ENCODE measurements at regions not wholly inside any gene's neighbourhood (a gene's known extent, or its start where the extent isn't known, plus 50 kb on each side); places are given as distances from the start of the nearest gene placed in this dataset.

DNA sequence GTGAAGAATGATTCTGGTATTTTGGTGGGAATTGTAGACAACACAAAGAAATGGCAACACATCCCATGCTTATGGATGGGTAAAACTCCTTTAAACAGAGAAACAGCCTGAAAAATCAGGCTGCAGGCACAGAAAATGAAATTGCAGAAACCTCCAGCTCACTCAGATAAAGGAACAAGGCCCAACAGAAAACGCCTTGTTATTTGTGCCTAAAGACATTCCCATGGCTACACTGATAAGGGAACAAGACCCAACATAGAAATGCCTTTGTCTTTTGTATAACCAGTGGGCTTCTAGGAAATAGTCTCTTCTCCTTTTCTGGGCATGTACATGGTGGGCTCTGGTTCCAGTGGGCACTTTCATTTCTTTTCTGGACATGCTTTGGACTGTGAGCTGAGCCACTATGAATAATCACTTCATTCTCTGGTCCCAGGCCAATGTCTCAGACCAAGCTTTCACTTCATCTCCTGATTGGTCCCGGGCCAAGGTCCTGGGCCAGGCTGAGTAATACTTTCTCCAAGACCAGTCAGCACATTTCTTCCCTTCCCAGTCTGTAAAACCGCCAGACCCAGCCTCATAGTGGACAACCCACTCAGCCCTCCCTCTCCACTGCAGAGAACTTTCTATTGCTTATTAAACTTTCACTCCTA, 160.5 kb downstream of the TBX22 start:
- no peaks in the 10 kb centered on the region for H3K36me3 ChIP-seq (ENCODE audit: control insufficient read depth, insufficient read depth, low read length)
- TF ChIP-seq, protein P1, sequence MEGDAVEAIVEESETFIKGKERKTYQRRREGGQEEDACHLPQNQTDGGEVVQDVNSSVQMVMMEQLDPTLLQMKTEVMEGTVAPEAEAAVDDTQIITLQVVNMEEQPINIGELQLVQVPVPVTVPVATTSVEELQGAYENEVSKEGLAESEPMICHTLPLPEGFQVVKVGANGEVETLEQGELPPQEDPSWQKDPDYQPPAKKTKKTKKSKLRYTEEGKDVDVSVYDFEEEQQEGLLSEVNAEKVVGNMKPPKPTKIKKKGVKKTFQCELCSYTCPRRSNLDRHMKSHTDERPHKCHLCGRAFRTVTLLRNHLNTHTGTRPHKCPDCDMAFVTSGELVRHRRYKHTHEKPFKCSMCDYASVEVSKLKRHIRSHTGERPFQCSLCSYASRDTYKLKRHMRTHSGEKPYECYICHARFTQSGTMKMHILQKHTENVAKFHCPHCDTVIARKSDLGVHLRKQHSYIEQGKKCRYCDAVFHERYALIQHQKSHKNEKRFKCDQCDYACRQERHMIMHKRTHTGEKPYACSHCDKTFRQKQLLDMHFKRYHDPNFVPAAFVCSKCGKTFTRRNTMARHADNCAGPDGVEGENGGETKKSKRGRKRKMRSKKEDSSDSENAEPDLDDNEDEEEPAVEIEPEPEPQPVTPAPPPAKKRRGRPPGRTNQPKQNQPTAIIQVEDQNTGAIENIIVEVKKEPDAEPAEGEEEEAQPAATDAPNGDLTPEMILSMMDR (IDR thresholded peaks at IDR 0.05; ENCODE audit: insufficient read depth, low read length, poor library complexity, severe bottlenecking) = no peak
- no peaks in the 10 kb centered on the region for H3K27me3 ChIP-seq (ENCODE audit: control insufficient read depth, insufficient read depth, low read length)
- H3K4me3 ChIP-seq (ENCODE audit: low read depth, low read length) = no peak overlapping the region
- no peak for DNase-seq (ENCODE audit: low read depth)

DNA sequence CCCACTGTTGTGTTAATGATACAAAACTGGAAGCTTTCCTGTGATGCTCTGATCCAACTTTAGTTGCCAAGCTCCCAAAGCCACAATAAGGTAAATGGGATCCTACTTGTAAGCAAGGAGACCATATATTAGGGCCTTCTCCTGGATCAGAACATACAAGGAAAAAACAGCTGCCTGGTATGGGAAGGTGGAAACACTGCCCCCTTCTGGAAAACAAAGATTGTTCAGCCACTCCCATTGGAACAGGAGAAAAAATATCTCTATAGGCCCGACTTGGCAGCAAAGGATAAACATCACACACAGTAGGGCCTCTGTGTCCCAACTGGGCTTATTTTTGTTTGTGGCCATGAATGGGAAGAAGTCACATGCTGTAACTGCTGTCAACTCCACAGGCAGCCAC, 166.5 kb downstream of the TBX22 start:
- Histone ChIP-seq H3K36me3 (ENCODE audit: control insufficient read depth, insufficient read depth, low read length) (no peaks in the 10 kb centered on the region), H3K27me3 (ENCODE audit: control insufficient read depth, insufficient read depth, low read length) (no peaks in the 10 kb centered on the region), H3K4me3 (ENCODE audit: low read depth, low read length) (no peak overlapping the region)
- TF ChIP-seq, protein P1 (IDR thresholded peaks at IDR 0.05; ENCODE audit: insufficient read depth, low read length, poor library complexity, severe bottlenecking) = no peak
- DNase-seq (ENCODE audit: low read depth) = no peak

DNA sequence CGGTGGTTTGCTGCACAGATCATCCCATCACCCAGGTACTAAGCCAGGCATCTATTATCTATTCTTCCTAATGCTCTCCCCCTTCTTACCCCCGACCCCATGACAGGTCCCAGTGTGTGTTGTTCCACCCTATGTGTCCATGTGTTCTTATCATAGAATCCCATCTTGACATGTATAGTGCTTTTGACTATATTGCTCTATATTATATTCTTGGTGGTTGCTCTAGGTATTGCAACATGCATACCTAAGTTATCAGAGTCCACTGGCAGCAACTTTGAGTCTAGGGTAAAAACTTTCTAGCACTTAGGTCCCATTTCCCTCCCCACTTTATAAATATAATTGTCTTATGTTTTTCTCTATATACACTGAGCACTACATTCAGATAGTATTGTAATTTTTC, 170.3 kb downstream of the TBX22 start:
- H3K4me3 ChIP-seq (ENCODE audit: low read depth, low read length) = no peak overlapping the region
- DNase-seq (ENCODE audit: low read depth) = no peak
- TF ChIP-seq, protein P1 (IDR thresholded peaks at IDR 0.05; ENCODE audit: insufficient read depth, low read length, poor library complexity, severe bottlenecking) = no peak
- no peaks in the 10 kb centered on the region for H3K27me3 ChIP-seq (ENCODE audit: control insufficient read depth, insufficient read depth, low read length)
- H3K36me3 ChIP-seq (ENCODE audit: control insufficient read depth, insufficient read depth, low read length) = no peaks in the 10 kb centered on the region

DNA sequence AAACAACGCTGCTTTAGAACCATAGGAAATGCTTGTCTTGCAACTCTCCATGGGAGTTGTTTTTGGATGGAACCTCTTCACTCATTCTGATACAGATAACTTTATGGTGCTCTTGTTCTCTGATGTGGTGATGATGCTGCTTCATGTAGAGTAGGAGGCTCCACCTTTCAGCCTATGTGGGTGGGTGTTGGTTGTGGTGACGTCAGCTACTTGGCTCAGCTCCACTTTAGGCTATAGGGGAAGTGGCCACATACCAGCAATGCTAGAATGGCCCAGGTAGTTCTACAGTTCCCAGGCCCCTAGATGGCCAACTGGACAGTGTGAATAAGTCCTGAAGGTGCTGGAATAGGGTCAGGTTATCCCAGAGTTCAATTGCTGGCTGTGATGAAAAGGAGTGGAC, 192.1 kb downstream of the TBX22 start:
- Histone ChIP-seq H3K27me3 (ENCODE audit: control insufficient read depth, insufficient read depth, low read length) (no peaks in the 10 kb centered on the region), H3K36me3 (ENCODE audit: control insufficient read depth, insufficient read depth, low read length) (no peaks in the 10 kb centered on the region), H3K4me3 (ENCODE audit: low read depth, low read length) (no peak overlapping the region)
- no peak for DNase-seq (ENCODE audit: low read depth)
- TF ChIP-seq, protein P1 (IDR thresholded peaks at IDR 0.05; ENCODE audit: insufficient read depth, low read length, poor library complexity, severe bottlenecking) = no peak

DNA sequence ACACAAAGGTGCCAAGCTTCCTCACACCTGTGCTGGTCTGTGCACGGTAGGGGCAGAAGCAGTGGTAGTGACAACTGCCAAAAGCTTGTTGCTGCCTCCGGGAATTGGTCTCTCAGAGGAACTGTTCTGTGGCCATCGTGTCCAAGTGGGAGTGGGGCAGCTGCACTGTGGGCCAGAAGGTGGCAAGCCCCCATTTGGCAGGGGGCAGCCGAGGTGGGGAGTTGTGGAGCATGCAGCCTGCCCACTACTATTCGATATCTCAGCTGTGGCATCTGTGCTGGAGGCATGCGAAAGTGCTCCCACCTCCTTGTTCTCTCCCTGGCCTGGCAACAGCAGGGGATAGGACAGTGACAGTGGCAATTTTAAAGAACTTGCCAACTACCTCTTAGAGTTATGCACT, 192.8 kb downstream of the TBX22 start:
- Histone ChIP-seq H3K27me3 (ENCODE audit: control insufficient read depth, insufficient read depth, low read length) (no peaks in the 10 kb centered on the region), H3K36me3 (ENCODE audit: control insufficient read depth, insufficient read depth, low read length) (no peaks in the 10 kb centered on the region), H3K4me3 (ENCODE audit: low read depth, low read length) (no peak overlapping the region)
- no peak for DNase-seq (ENCODE audit: low read depth)
- TF ChIP-seq, protein P1 (IDR thresholded peaks at IDR 0.05; ENCODE audit: insufficient read depth, low read length, poor library complexity, severe bottlenecking) = no peak

DNA sequence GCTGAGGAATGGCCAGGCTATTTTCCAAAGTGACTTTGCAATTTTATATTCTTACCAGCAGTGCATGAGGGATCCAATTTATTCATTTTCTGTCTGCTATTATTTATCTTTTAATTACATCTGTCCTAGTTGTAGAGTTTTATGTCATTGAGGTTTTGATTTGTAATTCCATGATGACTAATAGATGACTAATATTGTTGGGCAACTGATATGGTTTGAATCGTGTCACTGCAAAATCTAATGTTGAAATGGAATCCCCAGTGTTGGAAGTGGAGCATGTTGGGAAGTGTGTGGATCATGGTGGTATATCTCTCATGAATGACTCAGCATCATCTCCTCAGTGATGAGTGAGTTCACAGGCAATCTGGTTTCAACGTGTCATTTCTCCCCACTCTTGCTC, 201.5 kb downstream of the TBX22 start:
- no peak overlapping the region for H3K4me3 ChIP-seq (ENCODE audit: low read depth, low read length)
- H3K36me3 ChIP-seq (ENCODE audit: control insufficient read depth, insufficient read depth, low read length) = no peaks in the 10 kb centered on the region
- DNase-seq (ENCODE audit: low read depth) = no peak
- no peaks in the 10 kb centered on the region for H3K27me3 ChIP-seq (ENCODE audit: control insufficient read depth, insufficient read depth, low read length)
- TF ChIP-seq, protein P1 (IDR thresholded peaks at IDR 0.05; ENCODE audit: insufficient read depth, low read length, poor library complexity, severe bottlenecking) = no peak

Measured in kidney epithelial cell (primary cell).